PC-3 (cell line): ENCODE measurements at regions not wholly inside any gene's neighbourhood (a gene's known extent, or its start where the extent isn't known, plus 50 kb on each side); places are given as distances from the start of the nearest gene placed in this dataset.

Experiments used
- ATAC-seq: fragments of 200-7000 bp; cut with Tn5 transposase; 2 replicates; pipeline ENCODE4 v1.9.1; 2020; ENCODE audit warnings: mild to moderate bottlenecking, moderate library complexity
- BruUV-seq: library from RNA; stranded (reverse); fragments of 400-500 nt; replicated peaks from 2 replicates; lab custom pipeline; 2021; lab: Mats Ljungman, UMichigan
- CTCF ChIA-PET: fragments of 300-600 bp; sonication (Branson Sonifier 250); formaldehyde crosslinking; loops from one replicate; lab custom pipeline; 2022; ENCODE audit warnings: antibody characterized with exemption; lab: Charles Lee
- POLR2A ChIA-PET: fragments of 300-600 bp; sonication (Branson Sonifier 250); formaldehyde crosslinking; loops from one replicate; lab custom pipeline; 2022; ENCODE audit warnings: antibody characterized with exemption; ENCODE audit not compliant: unreplicated experiment; lab: Charles Lee
- DNase-seq: peaks from one replicate; pipeline ENCODE4 v3.0.0-alpha.2; 2015
- H2AFZ ChIP-seq: fragments of 300-600 bp; sonication (generic); 2 replicates; pipeline ENCODE4 v1.6.0; 2016; ENCODE audit warnings: antibody characterized with exemption, low read length
- H3F3A ChIP-seq: fragments of 300-600 bp; sonication (generic); one replicate; pipeline ENCODE4 v1.6.0; 2017; ENCODE audit warnings: antibody characterized with exemption, low read length, control low read depth, mild to moderate bottlenecking; ENCODE audit not compliant: unreplicated experiment
- H3K27ac ChIP-seq: fragments of 300-600 bp; sonication (generic); 2 replicates; pipeline ENCODE4 v1.5.1; 2016; ENCODE audit warnings: mild to moderate bottlenecking, low read length
- H3K27me3 ChIP-seq: fragments of 300-600 bp; sonication (generic); 2 replicates; pipeline ENCODE4 v1.6.1; 2016; ENCODE audit warnings: low read length, mixed read lengths
- H3K36me3 ChIP-seq: fragments of 300-600 bp; sonication (generic); 2 replicates; pipeline ENCODE4 v1.6.1; 2016; ENCODE audit warnings: low read depth, mixed run types, low read length, mixed read lengths
- H3K4me1 ChIP-seq: fragments of 300-600 bp; sonication (generic); 2 replicates; pipeline ENCODE4 v1.5.1; 2016; ENCODE audit warnings: low read length; ENCODE audit not compliant: insufficient read depth
- H3K4me2 ChIP-seq: fragments of 300-600 bp; sonication (generic); 2 replicates; pipeline ENCODE4 v1.6.0; 2016; ENCODE audit warnings: low read length
- H3K4me3 ChIP-seq: fragments of 300-600 bp; sonication (generic); 2 replicates; pipeline ENCODE4 v1.5.1; 2016; ENCODE audit warnings: mild to moderate bottlenecking, low read length, mixed read lengths
- H3K79me2 ChIP-seq: fragments of 300-600 bp; sonication (generic); 2 replicates; pipeline ENCODE4 v1.6.1; 2017; ENCODE audit warnings: low read length, mixed read lengths
- H3K9ac ChIP-seq: fragments of 300-600 bp; sonication (generic); 2 replicates; pipeline ENCODE4 v1.6.0; 2016; ENCODE audit warnings: mild to moderate bottlenecking, low read length
- H3K9me2 ChIP-seq: fragments of 300-600 bp; sonication (generic); replicated peaks from 2 replicates; pipeline ENCODE4 v1.6.1; 2016; ENCODE audit warnings: mixed run types, low read length, mixed read lengths
- H3K9me3 ChIP-seq: fragments of 300-600 bp; sonication (generic); 2 replicates; pipeline ENCODE4 v1.6.1; 2016; ENCODE audit warnings: low read length, mixed read lengths
- H4K20me1 ChIP-seq: fragments of 300-600 bp; sonication (generic); 2 replicates; pipeline ENCODE4 v1.6.1; 2016; ENCODE audit warnings: low read length, mixed read lengths
- CTCF ChIP-seq: fragments of 300-600 bp; sonication (generic); conservative IDR thresholded peaks from 2 replicates; pipeline ENCODE4 v1.5.1; 2017; ENCODE audit warnings: antibody characterized with exemption, low read depth, mild to moderate bottlenecking, low read length
- EZH2 ChIP-seq: fragments of 300-600 bp; sonication (generic); IDR thresholded peaks from one replicate; pipeline ENCODE4 v1.6.1; 2017; ENCODE audit warnings: antibody characterized with exemption, mild to moderate bottlenecking, low read length; ENCODE audit not compliant: unreplicated experiment
- EZH2phosphoT487 ChIP-seq: fragments of 300-600 bp; sonication (generic); IDR thresholded peaks from 2 replicates; pipeline ENCODE4 v1.6.1; 2018; ENCODE audit warnings: mild to moderate bottlenecking, antibody characterized with exemption, low read length, borderline replicate concordance
- intact Hi-C: fragments of 100-400 bp; cut with micrococcal nuclease; formaldehyde crosslinking; loops from 2 replicates; pipeline ENCODE4 v1.9.0; 2023

- no TSS peak for BruUV-seq
- DNase-seq, result no peak
Measured at GRCh38 chrY:15559169-15559568, 1034.8 kb downstream of the NLGN4Y start.

DNA sequence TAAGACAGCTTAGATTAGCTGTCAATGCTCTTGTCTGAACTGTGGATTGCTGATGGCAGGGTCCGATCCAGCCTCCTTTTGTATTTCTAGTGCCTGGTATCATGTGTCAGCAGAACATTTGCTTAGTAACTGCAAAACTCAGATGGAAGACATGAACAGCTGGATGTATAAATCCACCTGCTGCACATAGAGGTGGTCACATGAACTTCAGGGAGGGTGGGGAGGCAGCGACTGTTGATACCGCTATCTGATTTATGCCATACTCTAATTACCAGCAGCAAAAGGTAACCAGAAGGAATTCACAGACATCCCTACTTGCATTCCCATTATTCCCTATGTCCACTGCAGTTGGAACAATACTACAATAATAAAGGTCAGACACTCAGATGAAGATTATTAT, 1036.5 kb downstream of the NLGN4Y start:
- Histone ChIP-seq H2AFZ (no peak overlapping the region), H3K36me3 (no peaks in the 10 kb centered on the region), H3K4me3 (no peak overlapping the region), H3K9ac (no peak overlapping the region), H3K9me3 (no peaks in the 10 kb centered on the region), H3F3A (no peaks in the 10 kb centered on the region), H3K27ac (no peak overlapping the region), H3K4me1 (no peaks in the 10 kb centered on the region), H3K79me2 (no peaks in the 10 kb centered on the region), H3K9me2 (no peaks in the 10 kb centered on the region), H3K4me2 (no peak overlapping the region), H3K27me3 (no peaks in the 10 kb centered on the region), H4K20me1 (no peaks in the 10 kb centered on the region)
- ATAC-seq (no peak), DNase-seq (no peak)
- TF ChIP-seq EZH2 (no peak), CTCF (no peak), EZH2phosphoT487 (no peak)
- intact Hi-C loops, result no loop called here
- POLR2A ChIA-PET, result no interaction called here
- CTCF ChIA-PET, result no interaction called here
- BruUV-seq, result no TSS peak

More at GRCh38 chrY:15559169-15559568, 1034.8 kb downstream of the NLGN4Y start:
- ChIA-PET CTCF (no interaction called here), POLR2A (no interaction called here)
- no peak overlapping the region for H3K4me3 ChIP-seq
- no peaks in the 10 kb centered on the region for H3K9me3 ChIP-seq
- H3K79me2 ChIP-seq, result no peaks in the 10 kb centered on the region
- H3K9ac ChIP-seq, result no peak overlapping the region
- ATAC-seq, result no peak
- no peak overlapping the region for H3K4me2 ChIP-seq
- TF ChIP-seq EZH2, result no peak
- no peak for TF ChIP-seq CTCF
- no peak for TF ChIP-seq EZH2phosphoT487
- H3K27ac ChIP-seq, result no peak overlapping the region
- intact Hi-C loops, result no loop called here
- H3K9me2 ChIP-seq, result no peaks in the 10 kb centered on the region
- no peaks in the 10 kb centered on the region for H3K36me3 ChIP-seq
- no peaks in the 10 kb centered on the region for H4K20me1 ChIP-seq
- H3F3A ChIP-seq, result no peaks in the 10 kb centered on the region
- H2AFZ ChIP-seq, result no peak overlapping the region
- no peaks in the 10 kb centered on the region for H3K4me1 ChIP-seq
- H3K27me3 ChIP-seq, result no peaks in the 10 kb centered on the region

DNA sequence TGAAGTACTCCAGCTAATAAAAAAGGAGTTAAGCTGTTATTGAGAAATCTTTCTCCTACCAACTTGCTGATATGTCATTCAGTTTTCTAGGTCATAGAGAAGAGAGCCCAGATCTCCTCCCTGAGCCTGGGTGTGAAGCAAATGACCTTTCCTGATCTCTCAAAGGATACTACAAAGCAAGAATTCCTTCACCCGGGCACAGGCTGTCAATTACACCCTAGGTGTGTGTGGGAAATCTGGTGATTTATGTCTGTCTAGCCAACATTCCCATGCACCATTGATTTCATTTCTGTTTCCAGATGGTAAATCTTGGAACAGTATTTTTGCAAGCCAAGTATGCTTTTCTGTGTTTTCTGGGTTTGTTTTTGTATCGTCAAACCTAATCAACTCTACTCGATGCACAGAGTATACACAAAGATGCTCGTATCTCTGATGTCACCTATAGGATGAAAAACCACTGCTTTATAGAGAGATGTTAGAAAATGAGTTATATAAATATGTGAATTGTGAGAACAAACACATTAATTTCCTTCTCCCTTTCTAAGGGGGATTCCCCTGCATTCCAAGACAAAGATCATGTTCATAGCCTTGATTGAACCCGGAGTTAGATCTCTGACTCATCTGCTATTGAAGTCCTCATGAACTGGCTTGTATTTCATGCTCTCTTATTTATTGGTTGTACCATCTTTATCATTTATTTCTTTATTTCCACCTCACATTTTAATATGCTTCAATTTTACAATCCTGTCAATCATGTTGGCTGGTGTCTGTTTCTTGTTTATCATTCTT, 1037.4 kb downstream of the NLGN4Y start:
- Histone ChIP-seq H3F3A (no peaks in the 10 kb centered on the region), H4K20me1 (no peaks in the 10 kb centered on the region), H3K9ac (no peak overlapping the region), H3K36me3 (no peaks in the 10 kb centered on the region), H3K4me1 (no peaks in the 10 kb centered on the region), H3K4me3 (no peak overlapping the region), H3K9me2 (no peaks in the 10 kb centered on the region), H2AFZ (no peak overlapping the region), H3K4me2 (no peak overlapping the region), H3K27ac (no peak overlapping the region), H3K27me3 (no peaks in the 10 kb centered on the region), H3K9me3 (no peaks in the 10 kb centered on the region), H3K79me2 (no peaks in the 10 kb centered on the region)
- ATAC-seq (no peak), DNase-seq (no peak)
- no TSS peak for BruUV-seq
- CTCF ChIA-PET, result no interaction called here
- POLR2A ChIA-PET, result no interaction called here
- intact Hi-C loops, result no loop called here
- no peak for TF ChIP-seq EZH2phosphoT487
- TF ChIP-seq EZH2, result no peak
- no peak for TF ChIP-seq CTCF
